ENCODE measurements at regions not wholly inside any gene's neighbourhood (a gene's known extent, or its start where the extent isn't known, plus 50 kb on each side); places are given as distances from the start of the nearest gene placed in this dataset.

GRCh38 chr2:51760441-51760840, 728.5 kb upstream of the NRXN1 start:
- TF ChIP-seq EZH2 (IDR thresholded peaks at IDR 0.05; ENCODE audit: insufficient read depth, poor library complexity, severe bottlenecking) (no peak), EZH2phosphoT487 (IDR thresholded peaks at IDR 0.05; ENCODE audit: insufficient read depth, low read depth) (no peak)

Data from GM23248 (cell line).